ENCODE measurements at regions not wholly inside any gene's neighbourhood (a gene's known extent, or its start where the extent isn't known, plus 50 kb on each side); places are given as distances from the start of the nearest gene placed in this dataset.

DNA sequence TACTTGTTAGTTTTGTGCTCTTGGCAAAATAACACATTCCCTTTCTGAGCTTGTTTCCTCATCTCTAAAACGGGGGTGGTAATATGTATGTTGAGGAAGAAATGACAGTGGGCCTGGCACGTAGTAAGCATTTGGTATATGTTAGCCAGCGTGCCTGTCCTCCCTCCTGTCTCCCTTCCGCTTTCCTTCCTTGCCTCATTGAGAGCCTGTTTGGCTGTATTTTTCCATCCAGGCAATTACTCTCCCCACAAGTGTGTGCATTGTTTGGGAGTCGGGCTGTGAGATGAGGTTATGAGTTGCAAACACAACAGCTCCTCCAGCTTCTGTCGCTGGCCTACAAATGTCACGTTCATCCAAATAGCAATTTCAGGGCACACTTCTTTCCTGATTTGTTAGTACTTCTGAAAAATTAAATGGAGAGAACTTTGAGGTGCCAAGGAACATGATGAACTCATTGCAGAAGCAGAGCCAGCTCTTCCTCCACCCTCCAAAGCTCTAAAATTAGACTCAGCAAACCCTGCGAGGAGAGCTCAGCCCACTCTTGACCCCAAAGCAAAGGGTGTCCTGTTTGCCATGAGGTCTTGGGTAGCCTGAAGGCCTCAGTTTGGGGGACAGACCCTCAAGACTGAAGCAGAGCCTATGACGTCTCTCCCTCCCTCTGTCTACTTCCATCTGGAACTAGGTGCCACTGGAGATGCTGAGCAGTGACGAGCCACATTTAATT is 50.7 kb upstream of the TOX2 start:
- DNase-seq = no peak
- in situ Hi-C loops (cut with MboI; ENCODE audit: low pct_unique_long_range_greater_than_20kb, low sequenced_read_pairs) = no loop called here

DNA sequence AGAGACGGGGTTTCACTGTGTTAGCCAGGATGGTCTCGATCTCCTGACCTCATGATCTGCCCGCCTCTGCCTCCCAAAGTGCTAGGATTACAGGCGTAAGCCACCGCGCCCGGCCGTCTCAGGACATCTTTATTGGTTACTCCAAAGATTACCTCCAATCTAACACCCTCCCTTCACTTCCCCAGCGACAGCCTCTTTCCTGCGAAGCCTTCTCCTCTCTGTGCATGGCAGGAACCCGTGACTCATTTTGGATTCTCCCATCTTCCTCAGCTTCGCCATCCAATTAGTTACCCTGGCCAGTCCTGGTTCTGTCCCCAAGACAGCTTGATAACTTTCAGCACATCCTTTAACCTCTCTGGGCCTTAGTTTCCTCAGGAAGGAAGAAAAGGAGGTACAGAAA is 51.3 kb upstream of the TOX2 start:
- DNase-seq = no peak
- in situ Hi-C loops (cut with MboI; ENCODE audit: low pct_unique_long_range_greater_than_20kb, low sequenced_read_pairs) = no loop called here

DNA sequence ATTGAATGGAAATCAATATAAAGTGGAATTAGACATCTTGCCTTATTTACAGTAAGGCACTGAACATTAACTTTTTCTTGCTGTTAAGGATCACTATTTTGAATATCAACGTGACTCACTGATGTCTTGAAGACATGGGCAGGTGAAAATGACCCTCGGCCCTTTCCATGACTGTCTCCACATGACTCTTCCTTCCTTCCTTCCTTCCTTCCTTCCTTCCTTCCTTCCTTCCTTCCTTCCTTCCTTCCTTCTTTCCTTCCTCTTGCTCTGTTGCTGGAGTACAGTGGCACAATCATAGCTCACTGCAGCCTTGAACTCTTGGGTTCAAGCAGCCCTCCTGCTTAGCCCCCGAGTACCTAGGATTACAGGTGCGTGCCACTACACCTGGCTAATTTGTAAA is 52.2 kb upstream of the TOX2 start:
- in situ Hi-C loops (cut with MboI; ENCODE audit: low pct_unique_long_range_greater_than_20kb, low sequenced_read_pairs) = no loop called here
- no peak for DNase-seq

DNA sequence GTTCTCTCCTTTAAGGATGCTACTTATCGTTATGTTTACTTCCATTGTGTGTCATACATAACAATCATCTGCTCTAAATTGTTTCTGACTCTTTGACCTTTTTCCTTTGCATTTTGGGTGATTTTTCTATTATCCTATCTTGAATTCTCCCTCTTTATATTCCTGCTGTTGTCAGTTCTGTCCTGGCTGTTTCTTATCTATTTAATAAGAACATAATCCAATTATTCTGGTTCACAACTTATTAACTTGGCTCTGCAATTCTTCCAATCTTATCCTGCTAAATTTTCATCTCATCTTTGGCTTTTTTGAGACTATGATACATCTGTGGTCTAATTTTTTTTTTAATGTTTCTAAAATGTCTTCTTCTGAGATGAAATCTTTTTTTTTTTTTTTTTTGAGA is 54.7 kb upstream of the TOX2 start:
- DNase-seq = no peak
- in situ Hi-C loops (cut with MboI; ENCODE audit: low pct_unique_long_range_greater_than_20kb, low sequenced_read_pairs) = no loop called here

DNA sequence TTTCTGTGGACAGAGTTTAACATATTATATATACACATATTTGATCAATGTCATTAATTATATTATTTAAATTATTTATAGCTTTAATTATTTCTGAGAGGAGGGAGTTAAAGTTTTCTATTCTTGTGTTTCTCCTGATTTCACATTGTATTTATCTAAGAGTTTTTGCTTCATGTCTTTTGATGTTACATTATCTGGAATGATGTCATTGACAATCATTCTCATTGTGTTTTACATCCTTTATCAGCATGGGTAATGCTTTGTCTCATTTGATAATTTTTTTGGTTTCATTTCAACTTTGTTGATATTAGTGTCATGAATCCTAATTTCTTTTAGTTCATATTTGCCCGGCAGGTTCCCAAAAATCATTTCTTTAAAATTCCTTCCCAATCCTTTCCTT is 56.7 kb upstream of the TOX2 start:
- in situ Hi-C loops (cut with MboI; ENCODE audit: low pct_unique_long_range_greater_than_20kb, low sequenced_read_pairs) = no loop called here
- DNase-seq = no peak

DNA sequence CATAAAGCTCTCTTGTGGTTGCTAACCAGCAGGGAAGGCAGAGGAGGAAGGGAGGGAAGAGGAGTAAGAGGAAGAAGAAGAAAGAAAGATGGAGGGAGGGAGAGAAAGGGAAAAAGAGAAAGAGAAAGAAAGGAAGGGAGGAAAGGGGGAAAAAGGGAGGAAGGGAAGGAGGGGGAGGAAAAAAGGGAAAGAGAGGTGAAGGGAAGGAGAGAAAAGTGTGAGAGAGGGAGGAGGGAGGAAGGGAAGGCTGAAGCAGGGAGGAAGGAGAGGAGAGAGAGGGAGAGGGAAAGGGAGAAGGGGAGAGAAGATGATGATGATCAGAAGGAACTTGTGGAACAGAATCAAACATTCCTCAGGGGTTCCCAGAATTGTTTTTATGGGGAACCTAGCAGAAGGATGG is 57.5 kb upstream of the TOX2 start:
- in situ Hi-C loops (cut with MboI; ENCODE audit: low pct_unique_long_range_greater_than_20kb, low sequenced_read_pairs) = no loop called here
- no peak for DNase-seq

DNA sequence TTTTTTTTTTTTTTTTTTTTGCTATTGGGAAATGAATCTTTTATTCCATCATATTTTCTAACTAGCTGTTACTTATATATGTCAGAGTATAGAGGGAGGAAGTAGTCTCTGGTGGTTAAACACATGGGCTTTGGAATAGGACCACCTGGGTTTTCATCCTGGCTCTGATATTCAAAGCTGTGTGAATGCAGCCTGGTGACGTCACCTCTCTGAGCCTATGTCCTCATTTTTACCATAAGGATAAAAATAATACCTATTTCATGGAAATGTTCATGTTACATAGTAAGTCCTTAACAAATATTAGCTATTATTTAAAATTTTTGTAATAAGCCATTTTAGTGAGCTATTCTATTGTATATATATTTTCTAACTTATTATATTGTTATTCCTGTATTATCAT is 58.8 kb upstream of the TOX2 start:
- DNase-seq = no peak
- in situ Hi-C loops (cut with MboI; ENCODE audit: low pct_unique_long_range_greater_than_20kb, low sequenced_read_pairs) = no loop called here

DNA sequence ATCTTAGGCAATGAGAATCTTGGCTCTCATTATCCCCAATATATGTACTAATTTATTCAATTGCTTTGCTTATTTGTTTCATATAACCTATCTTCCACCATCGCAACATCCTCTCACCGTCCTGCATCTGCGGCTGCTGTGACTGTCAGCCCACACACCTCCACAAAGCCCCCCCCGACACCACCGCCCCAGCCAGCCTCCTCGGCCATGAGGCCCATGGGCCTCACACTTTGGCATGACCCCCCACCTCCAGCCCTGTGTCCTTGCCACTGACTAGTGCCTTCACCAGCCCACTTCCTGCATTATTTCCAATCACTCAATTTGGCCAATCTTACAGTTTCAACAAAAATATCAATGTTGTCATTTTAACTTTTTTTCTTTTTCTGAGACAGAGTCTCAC is 60.7 kb upstream of the TOX2 start:
- no peak for DNase-seq
- in situ Hi-C loops (cut with MboI; ENCODE audit: low pct_unique_long_range_greater_than_20kb, low sequenced_read_pairs) = no loop called here

DNA sequence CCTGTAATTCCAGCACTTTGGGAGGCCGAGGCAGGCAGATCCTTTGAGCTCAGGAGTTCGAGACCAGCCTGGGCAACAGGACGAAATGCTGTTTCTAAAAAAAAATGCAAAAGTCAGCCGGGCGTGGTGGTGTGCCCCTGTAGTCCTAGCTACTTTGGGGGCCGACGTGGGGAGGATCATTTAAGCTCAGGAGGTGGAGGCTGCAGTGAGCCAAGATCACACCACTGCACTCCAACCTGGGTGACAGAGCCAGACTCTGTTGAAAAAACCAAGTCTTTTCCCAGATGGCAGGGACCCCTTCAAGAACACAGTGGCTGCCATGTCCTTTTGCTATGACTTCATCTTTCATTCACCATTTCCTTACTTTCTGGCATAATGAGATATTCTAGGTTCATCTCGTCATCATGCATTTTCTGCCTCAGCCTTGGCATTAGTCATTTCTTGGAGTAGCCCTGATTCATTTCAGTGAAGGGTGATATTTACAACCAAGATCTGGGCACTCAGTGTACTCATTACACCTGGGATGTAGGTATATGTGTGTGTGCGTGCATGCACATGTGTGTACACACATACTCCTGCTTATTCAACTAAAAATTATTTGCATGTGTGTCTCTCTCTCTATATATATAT is 61.4 kb upstream of the TOX2 start:
- in situ Hi-C loops (cut with MboI; ENCODE audit: low pct_unique_long_range_greater_than_20kb, low sequenced_read_pairs) = no loop called here
- DNase-seq = no peak

DNA sequence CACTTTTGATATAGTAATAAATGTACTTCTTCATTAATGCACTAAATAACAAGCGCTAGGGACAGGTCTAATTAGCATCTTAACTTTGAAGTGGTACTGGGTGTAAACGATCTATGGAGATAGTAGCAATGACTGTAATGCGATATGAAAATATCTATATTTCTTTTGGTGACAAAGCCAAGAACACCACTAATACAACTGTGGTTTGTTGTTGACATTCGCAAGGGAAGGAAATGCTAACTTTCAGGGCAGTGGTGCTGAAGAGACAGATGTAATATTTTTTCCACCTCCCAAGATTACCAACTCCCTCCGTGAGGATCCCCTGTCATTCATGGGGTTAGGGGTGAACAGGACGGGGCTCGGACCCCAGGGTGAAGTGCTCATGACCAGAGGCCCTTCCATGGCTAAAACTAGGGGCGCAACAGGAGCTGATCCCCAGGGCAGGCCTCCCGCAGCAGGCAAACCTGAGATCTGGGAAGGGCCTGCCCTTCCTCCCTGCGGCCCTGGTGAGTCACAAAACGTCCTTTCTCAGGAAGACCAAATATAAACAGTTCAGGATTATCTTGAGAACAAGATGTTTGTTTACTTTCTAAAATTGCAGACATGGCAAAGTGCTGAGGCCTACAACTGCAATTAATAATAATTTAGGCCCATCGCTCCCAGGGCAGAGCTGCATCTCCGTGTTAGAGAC is 65.0 kb upstream of the TOX2 start:
- in situ Hi-C loops (cut with MboI; ENCODE audit: low pct_unique_long_range_greater_than_20kb, low sequenced_read_pairs) = no loop called here
- DNase-seq = no peak

DNA sequence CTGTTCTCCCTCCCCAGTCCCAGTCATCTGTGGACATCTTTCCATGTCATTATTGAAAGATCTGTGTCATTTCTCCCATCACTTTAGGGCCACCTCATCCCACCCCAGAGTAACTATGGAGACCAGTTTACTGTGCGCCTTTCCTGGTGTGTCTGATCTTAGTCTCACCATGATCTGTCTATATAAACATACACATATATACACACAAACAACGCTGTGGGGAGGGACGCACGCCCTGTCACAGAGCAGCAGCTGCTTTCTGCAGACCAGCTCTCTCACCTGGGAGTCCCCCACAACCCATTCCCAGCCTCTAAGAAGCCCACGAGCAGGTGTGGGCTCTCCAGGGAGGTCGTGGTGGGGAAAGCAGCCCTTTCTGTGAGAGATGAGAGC is 68.1 kb upstream of the TOX2 start:
- DNase-seq = no peak
- in situ Hi-C loops (cut with MboI; ENCODE audit: low pct_unique_long_range_greater_than_20kb, low sequenced_read_pairs) = no loop called here

DNA sequence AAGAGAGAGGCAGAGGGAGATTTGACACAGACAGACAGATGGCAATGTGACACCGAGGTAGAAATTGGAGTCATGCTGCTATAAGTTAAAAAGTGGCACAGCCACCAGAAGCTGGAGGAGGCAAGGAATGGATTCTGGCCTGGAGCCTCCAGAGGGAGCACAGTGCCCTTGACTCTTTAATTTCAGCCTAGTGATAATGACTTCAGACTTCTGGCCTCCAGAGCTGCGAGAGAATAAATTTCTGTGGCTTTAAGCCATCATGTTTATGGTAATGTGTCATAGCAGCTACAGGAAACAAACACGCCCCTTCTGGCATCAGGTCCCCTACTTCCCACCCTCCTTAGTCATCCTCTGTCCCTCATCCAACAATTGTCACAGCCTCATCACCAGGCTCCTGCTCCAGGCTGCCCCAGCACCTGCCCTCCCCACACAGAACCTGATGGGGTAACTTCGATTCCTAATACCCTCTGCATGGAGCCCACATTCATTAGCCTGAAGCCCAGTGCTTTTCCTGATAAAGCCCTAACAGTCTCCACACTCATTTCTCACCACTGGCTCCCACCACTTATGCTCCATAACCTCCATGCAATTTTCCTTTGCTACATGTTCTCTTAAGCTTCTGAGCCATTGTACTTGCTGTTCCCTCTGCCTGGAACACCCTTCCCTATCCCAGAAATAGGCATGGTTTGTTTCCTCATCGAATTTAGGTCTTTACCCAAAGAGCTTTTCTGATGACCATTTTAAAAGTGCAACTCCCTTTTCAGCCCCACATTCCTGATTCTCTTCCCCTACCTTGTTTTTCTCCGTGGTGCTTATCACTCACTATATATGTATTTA is 69.7 kb upstream of the TOX2 start:
- in situ Hi-C loops (cut with MboI; ENCODE audit: low pct_unique_long_range_greater_than_20kb, low sequenced_read_pairs) = no loop called here
- no peak for DNase-seq

DNA sequence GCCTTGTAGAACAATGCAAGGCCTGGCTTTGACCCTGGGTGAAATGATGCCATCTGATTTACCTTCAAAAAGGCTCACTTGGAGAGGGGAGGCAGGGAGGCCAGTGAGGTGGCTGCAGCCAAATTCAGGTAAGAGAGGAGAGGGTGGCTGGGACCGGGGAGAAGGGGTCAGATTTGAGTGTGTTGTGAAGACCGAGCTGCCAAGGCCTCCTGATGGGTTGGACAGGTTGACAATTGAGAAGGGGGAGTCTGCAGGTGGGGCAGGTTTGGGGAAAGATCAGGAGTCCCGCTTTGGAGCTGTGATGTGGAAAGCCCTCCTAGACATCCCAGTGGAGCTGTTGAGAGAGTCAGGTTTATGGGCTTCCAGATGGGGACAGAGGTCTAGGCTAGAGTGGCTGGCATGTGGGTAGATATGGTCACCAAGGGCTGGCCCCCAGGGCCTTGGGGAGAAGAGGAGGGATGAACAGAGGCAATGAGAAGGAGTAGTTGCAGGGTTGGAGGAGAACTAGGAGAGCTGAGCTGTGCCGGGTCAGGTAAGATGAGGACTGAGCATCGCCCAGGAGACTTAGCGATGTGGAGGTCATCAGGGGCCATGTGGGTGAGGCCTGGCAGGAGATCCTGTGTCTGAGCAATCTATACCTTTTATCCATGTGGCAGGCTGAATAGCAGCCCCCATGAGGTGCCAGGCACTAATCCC is 70.5 kb upstream of the TOX2 start:
- in situ Hi-C loops (cut with MboI; ENCODE audit: low pct_unique_long_range_greater_than_20kb, low sequenced_read_pairs) = no loop called here
- no peak for DNase-seq

DNA sequence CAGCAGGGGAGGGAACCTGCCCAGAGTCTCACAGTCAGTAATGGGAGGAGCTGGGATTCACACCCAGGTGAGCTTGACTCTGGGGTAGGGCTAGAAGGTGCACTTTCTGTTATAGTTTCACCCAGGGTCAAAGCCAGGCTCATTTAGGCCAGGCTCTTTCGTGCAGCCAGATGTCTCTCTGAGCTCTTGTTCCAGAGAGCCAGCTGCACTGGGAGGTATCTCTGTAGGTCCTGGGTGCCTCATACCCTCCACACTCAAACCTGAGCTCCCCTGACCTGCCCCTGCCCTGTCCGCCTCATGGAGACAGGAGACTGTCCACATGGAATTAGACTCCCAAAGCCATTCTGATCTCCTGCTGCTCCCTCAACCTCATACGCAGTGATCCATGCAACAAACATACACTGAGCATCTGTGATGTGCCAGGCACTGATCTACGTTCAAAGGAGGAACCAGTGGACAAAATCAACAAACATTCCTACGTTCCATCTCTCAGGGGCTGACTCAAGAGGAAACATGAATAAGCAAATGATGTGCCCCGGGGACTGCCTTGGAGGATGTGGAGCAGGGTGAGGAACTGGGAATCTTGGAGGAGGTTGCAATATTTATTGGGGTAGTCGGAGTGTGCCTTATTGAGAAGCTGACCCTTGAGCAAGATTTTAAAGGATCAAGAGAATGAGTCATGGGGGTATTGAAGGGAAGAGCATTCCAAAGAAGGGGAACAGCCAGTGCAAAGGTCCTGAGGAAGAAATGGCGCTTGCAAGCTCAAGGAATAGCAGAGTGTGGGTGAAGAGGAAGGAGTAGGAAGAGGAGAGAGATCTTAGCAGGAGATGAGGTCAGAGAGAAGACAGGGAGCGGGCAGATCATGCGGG is 71.3 kb upstream of the TOX2 start:
- in situ Hi-C loops (cut with MboI; ENCODE audit: low pct_unique_long_range_greater_than_20kb, low sequenced_read_pairs) = no loop called here
- DNase-seq = no peak

DNA sequence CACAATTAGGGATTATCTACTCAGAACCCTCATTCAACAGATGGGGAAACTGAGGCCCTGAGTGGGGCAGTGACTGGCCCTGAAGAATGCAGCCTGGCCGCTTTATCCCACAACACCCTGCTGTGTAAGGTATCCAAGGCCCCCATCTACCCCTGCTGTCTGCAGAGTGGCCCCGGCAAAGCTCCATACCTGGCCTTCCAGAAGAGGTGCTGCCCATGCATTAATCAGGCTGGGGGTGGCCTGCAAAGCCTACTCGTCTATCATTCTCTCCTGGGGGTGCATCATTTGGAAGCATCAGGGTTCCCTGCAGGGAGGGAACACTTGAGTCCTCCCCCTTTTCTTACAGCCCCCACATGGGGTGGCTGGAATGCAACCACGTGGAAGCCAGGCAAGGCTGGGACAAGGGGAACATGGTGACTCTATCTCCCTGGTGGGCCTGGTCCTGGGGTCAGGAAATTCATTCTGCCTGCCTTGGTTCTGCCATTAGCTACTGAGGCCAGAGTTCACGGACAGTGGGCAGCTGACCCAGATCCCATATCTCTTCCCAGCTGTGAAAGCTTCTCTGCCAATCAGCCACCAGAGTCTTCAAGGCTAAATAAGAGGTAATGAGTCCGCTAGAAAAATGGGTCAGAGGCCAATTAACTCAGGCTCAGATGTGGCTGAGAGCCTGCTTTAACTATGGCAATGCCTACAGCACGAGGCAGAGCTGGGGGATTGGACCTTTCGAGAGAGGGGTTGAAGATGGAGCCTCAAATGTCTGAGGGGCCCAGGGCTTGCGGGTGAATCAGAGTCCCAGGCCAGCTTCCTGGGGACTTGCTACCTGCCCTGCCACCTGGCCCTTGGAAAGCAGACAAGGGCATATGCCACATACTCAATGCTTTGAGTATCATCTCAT is 72.3 kb upstream of the TOX2 start:
- DNase-seq = no peak
- in situ Hi-C loops (cut with MboI; ENCODE audit: low pct_unique_long_range_greater_than_20kb, low sequenced_read_pairs) = no loop called here

DNA sequence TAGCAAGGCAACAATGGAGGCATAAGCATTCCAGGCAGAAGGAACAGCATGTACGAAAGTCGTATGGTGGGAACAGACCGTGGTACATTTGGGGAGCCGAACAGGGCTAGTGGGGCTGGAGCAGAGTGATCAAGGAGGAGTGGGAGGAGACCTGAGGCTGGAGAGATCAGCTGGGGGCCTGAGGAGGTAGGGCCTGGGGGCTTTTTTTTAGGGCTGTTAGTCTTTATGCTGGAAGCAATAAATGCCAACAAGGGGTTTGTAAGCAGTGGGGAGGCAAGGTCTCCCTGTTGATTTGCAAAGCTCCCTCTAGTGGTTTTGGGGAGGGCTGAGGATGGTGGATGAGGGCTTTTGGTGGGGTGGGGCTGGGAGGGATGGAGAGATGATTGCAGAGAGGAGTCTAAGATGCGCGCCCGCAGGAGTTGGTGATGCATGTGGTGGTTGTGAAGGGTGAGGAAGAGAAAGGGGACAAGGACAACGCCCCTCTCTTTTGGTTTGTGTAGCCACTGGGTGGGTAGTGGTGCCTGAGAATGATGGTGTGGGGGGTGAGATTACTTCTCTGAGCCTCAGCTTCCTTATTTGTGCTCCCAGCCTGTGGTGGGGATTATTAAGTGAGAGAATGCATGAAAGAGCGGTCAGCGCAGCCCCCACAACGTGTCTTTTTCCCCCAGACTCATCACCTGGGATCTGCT is 74.1 kb upstream of the TOX2 start:
- in situ Hi-C loops (cut with MboI; ENCODE audit: low pct_unique_long_range_greater_than_20kb, low sequenced_read_pairs) = no loop called here
- peak; percentile 25 for DNase-seq

DNA sequence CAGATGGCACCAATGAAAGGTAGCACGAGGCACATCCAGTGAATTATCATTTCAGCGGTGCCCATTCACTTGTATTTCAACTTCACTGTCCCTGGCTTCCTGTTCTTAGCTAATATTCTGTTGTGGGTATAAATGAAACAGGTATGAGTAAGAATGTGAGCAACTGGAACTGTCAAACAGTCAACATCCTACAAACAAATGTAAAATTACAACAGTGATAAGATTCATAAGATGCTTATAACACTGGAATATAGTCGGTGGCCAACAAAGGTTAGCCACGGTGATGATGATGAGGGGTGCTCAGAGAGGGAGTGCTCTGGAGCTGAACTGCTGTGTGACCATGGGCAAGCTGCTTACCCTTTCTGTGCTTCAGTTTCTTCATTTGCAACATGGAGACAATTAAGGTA is 74.9 kb upstream of the TOX2 start:
- in situ Hi-C loops (cut with MboI; ENCODE audit: low pct_unique_long_range_greater_than_20kb, low sequenced_read_pairs) = no loop called here
- DNase-seq = no peak

Measured in KBM-7 (cell line).